D341Med (cell line): ENCODE measurements at regions not wholly inside any gene's neighbourhood (a gene's known extent, or its start where the extent isn't known, plus 50 kb on each side); places are given as distances from the start of the nearest gene placed in this dataset.

Source experiments
- DNase-seq: peaks from one replicate; pipeline ENCODE4 v3.0.0; 2012; ENCODE audit warnings: low spot score

DNA sequence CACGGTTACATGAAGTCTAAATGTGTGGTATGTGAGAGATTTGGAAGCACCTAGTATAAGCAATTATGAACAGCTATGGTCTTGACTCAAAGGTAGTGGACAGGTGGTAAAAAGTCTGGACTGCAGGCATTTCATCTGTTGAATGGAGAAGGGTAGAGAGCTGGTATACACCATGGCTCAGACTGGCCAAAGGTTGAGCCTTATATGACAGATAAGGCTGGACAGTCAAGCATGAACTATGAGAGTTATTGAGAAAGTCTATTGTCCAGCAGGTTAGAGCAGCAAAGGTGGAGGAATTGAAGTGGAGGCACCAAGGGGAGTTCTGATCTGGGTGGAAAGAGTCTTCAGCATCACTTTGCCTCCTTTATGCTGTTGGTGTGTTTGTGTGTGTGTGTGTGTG, 346.7 kb upstream of the SLC14A2 start:
- no peak for DNase-seq

DNA sequence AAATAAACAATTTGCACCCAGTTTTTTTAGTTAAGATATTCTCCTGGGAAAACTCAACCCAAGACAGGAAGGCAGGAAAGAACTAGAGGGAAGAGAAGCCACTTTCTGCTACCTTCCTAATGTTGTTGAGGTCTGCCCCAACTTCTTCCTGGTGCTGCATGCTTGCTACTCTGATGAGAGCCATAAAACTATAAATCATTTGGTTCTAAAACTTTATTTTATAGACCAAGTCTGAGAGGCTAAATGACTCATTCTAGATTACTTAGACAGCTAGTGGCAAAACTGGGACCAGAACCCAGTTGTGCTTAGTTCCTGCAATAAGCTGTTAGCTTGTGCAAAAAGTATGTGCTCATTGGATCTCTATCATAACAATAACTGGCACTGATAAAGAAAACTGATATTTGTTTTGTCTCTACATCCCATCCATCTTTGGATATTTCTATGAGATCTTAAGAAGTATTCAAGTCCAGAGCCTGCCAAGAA, 344.9 kb upstream of the SLC14A2 start:
- no peak for DNase-seq

DNA sequence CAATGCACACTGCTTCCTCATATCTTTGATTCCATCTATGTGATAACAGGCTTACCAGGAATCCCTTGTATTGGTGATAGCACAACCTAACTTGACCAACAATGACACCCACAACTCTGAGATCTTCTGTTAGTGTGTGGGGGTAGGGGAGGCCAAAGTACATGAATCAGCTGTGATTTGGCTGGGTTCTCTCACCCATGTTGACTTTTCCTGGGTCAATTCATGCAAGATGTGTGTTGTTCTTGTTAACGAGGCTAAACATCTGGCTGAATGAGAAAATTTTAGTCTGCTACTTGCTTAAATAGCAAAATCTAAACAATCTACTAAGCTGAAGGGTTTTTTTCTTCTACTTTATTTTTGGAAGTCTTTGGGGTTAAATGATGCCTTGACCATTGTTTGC, 341.2 kb upstream of the SLC14A2 start:
- DNase-seq = no peak

DNA sequence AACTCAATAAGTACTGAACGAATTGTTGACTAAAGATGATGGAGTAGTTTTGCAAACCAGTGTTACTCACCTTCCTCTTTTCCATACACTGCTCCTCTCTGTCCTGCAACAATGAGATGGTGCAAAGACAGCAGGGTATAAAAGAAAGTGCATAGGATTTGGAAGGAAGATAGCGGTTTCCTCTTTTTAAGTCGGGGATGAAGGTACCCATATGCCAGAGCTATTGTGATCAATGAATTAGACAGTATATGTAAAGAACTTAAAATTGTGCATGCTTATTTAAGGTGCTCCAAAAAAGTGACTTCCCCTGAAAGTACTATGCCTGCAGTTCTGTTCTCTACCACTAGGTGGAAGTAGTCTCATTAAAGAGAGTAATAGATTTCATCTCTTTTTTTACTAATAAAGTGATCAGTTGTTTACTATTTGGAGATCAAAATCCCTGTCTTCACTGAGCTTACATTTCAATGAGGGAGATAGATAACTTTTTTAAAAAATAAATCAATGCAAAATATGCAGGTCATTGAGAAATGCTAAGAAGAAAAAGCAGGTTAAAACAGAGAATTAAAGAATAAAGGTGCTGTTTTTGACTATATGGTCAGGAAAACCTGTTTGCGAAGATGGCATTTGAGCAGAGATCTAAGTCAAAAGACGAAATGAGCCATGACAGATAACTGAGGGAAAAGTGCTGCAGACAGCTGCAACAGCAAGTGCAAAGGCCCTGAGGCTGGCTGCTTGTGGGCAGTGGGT, 339.7 kb upstream of the SLC14A2 start:
- DNase-seq = no peak

DNA sequence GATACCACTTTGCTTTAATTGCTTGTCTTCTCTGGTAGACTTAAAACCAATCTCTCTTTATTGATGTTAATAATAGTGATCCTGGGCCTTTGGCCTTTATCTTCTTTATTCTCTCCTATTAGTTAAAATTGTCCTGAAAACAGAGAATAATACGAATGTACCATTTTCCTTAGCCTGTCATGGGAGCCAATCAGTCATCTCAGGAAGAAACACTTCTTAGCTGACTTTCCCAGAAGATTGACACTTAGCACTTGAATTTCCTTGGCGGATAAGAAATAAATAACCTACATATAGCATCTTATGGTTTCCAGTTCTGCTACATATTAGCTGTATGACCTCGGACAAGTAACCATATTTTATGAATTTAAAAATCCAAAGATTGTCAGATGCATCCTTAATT, 338.4 kb upstream of the SLC14A2 start:
- no peak for DNase-seq

DNA sequence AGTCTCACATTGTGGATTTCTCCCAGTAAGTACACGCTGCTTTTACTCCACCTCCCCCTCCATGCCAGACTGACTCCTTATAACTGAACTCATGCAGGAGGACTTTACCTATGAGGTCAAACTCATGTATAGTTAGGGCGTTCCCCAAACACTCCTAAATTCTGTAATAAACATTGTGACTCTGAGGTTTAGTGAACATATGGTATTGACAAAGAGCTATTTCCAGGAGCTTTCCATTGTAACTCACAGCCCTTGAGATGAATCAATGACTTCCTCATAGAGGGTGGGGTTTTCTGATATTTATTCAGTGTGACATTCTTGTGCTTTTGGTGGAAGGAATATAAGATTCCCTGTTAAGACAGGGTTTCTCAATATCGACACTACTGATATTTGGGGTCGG, 337.4 kb upstream of the SLC14A2 start:
- no peak for DNase-seq

DNA sequence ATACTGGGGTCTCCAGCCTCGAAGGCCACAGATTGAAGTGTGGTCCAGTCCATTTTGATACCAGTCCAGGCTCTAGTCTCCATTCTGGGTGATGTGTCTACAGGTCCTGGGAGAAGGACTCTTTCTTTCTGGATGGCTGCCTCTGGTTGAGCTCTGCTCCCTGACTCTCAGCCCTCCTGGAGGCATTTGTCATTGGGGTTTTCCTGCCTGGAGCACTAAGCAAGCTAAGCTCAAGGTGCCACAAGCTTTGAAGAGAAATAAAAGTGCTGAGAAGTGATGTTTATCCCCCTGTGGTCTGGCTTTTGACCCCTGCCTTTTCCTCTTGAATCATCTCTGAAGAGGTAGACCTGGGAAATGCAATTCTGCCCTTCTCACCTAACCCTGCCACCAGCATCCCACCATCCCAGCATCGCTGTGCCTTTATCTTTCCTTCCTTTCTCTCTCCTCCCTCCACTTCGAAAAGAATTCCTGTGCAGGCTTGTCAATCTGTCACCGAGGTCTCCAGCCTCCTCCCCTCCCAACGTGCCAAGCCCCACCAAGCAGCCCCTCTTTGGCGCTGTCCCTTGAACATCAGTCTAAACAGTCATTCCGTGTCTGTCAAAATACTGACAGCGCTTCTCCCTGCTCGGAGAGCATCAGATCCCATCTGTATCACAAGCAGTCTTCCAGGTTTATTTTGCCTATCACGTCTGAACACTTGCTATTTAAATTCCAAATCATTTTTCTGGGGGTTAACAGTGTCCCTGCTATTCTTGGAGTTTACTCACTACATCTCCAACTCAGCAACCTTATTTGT, 334.6 kb upstream of the SLC14A2 start:
- no peak for DNase-seq

DNA sequence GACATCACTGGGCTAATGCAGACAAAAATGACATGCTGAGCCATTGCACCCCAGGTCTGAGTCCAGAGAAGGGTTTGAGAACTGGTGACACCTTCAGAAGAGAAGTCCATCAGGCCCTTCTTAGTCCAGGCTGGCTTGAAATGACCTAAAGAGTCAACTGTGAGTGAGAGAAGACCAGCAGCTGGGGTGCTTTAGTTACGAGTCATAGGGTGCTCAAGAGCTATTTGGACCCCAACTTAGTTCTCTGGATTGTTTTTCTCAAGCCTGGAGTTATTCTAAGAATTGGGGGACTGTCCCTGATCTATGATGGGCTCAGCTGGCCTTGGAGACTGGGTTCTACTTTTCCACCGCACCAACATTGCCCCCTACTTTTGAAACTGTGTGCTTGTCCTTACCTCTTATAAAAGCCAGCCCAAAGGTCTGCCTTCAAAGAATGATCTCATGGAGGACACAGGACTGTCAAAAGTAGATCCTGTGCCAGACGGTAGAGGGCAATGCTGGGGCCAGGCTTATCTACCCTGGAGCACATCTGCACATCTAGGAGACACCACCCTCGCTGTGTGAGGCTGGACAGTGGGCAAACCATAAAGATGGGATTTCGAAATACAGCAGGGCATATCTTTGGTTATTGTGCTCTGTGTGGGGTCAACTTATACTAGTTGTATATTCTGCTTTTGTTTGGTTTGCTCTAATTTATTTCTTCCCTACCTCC, 333.0 kb upstream of the SLC14A2 start:
- peak; percentile 45 for DNase-seq

DNA sequence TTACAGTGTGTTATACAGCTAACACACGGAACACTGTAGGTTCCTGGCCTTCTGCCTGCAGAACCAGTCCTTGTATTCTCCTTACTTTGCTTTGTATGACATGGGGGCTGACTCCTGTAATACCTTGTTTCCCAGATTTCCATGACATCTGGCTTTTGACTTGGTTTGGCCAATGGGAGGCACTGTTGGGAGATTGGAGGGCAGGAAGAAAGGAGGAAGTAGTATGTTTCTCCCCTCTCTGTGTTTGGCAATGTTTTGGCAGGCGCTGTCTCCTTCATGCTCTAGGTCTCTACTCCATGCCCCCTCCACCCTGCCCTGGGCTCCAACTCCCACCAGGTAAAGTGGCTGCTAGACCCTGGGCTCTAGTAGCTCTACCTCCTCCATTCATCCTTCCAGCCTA, 331.1 kb upstream of the SLC14A2 start:
- DNase-seq = no peak

DNA sequence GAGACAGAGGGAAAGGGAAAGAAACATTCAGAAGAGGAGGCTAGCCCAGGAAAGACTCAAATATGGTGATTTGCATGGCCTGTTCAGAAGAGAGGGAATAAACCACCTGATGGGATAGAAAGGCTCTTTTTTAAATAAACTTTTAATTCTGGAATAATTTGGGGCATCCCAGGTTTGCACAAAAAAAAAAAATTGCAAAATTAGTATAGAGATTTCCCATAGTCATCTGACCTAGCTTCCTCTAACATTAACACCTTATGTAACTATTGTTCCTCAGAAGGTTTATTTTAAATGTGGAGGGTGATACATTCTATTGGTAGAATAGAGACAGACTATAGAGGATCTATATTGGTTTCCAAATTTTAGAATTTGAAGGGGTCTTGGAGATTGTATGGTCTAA, 330.4 kb upstream of the SLC14A2 start:
- no peak for DNase-seq

DNA sequence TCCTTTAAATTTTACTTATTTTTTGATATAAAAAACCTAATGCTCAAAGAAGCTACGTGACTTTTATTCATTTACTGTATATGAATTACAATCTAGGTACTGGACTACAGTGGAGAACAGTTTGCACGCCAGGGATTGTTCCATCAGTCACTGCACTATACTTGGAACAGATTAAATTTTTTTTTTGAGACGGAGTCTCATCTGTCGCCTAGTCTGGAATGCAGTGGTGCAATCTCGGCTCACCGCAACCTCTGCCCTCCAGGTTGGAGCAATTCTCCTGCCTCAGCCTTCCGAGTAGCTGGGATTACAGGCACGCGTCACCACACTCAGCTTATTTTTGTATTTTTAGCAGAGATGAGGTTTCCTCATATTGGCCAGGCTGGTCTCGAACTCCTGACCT, 330.0 kb upstream of the SLC14A2 start:
- DNase-seq = no peak

DNA sequence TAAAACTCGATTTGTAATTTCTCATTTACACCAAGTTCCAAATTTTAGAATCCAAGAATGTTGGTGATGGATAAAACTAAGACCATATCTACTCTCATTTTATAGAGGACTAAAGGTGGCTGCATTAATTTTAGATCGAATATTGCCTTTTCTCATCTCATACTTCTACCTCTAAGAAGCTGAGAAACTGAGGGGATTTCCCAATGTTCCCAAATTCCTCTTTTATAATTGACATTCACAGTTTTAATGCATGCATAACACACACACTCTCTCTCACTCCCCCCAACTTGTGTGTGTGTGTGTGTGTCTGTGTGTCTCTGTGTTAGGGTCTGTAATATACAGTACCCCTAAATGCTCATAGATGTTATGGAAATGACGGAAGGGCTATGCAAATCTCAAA, 328.8 kb upstream of the SLC14A2 start:
- no peak for DNase-seq

DNA sequence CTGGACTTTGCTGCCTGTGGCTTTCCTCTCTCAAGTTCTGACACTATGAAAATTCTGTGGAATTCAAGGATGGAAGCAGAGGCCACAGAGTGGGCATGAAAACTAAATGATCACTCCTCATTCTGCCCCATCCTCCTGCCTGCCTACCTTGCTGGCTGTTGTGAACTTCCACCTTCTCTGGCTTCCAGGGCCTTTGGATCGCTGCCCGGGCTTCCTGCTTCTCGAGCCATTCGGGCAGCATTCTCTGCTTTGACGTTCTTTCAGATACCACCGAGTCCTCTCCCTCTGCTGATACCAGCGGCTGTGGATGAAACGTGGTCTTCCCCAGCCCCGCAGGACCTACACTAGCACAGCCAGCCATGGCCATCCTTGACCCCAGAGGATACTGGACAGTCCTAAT, 327.7 kb upstream of the SLC14A2 start:
- DNase-seq = no peak

DNA sequence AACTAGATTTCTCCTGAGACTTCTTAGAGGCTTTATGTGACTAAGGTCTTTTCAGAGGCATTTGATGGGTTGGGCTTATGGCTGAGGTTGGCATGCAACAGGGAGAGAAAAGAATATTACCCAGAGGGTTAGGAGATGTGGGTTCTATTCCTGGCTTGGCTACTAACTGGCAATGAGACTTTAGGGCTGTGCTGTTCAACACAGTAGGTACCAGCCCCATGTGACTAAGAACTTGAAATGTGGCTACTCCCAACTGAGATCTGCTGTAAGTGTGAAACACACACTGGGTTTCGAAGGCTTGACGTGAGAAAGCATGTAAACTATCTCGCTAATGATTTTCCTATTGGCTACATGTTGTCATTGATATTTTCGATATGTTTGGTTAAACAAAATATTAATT, 324.9 kb upstream of the SLC14A2 start:
- no peak for DNase-seq

DNA sequence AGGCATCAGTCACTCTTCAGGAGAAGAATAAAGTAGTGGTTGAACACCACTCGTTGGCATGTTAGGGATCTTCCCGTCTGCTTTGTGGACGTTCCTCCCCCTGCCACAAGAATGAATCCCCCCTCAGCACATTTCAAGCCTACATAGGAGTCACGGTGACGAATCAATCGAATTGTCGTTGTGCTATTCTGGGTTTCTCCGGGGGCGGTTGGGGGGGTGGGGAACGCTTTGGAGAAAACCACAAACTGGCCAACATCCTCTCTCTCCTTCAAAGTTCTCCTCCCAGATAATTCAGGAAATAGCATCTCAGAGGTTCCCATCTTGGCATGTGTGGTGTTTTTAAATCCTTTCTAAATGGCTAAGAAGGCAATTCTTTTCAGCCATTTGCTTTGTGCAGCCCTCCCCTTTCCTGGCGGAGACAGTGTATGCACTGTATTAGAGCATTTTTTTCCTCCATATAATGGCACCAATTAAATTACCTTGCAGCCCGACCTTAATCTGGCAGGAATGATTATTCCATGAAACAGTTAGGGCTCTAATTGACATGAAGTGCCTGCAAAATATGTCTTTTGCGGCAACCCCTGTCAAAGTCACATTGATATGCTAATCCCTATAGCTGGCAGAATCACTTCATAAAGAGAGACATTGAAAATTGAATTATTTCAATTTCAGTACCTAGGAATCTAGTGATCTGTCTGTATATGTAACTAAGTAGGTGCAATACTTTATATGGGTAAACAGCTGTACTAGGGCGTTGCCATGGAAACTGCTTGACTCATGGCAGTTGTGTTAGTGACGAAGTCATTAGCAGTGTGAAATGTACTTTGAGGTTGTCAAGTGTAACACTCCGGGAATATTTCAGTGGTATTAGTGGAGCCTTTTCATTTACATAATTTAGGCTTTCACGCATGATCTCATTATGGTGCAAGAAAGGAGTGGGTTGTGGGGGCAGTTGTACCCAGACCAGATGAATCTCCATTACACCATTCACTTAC, 323.4 kb upstream of the SLC14A2 start:
- DNase-seq = no peak

DNA sequence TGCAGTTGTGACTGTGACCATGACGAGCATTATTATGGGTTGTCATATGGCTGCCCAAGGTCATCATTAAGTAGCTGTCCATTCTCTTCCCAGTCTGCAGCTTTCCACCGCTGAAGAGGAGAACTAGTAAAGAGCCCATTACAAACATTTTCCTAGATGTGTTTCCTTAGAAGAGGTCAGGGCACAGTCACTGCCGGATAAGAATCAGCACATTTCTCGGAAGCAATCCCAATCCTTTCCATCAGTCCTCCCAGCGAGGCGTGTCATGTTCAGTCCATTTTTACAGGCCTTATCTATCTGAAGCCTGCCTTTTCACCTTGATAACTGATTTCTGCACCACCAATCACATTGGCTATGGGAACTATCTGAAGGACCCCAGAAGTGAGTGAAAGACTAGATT, 319.9 kb upstream of the SLC14A2 start:
- DNase-seq = no peak

DNA sequence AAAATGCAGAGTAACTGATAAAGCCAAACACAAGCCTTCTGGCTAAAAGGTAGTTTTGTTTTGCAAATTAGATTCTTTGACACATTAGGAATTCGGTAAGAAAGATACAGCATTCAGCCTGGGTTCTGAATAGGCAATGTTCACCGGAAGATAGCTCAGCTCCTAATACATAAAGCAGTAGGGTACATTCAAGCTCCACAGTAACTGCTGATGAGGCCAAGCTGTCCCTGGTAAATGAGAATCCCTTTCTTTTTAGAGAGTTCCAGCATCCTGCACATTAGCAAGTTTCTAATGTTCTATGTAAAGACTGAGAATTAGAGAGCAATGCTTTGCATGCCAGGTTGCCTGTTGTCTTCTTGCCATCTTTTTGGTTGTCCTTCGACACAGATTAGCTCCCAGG, 316.3 kb upstream of the SLC14A2 start:
- no peak for DNase-seq

DNA sequence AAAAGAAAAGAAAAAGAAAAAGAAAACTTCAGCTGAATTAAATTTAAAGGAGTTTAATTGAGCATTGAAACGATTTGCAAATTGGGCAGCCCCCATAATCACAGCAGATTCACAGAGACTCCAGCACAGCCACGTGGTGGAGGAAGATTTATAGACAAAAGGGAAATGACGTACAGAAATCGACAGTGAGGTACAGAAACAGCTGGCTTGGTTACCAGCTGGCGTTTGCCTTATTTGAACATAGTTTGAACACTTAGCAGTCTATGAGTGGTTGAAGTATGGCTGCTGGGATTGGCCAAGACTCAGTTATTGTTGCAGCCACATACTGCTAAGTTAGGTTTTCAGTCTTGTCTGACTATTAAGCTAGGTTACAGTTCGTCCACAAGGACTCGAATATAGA, 312.2 kb upstream of the SLC14A2 start:
- no peak for DNase-seq

DNA sequence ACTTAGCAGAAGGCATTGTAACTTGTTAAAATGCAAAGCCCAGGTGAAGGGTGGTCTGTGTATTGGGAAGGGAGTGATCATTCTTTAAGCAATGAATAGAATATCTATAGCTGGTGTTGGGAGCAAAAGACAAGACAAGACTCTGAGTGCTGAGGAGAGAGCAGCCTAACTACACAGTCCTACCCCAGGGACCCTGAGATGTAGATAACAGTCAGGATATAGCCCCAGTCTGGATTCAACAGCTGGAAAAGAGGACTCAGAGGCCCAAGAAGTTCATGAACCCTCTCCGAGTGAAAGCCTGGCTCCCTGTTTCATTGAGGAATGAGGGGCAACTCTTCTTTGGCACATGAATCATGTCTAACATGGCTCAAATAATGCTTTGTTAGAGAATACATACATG, 310.7 kb upstream of the SLC14A2 start:
- no peak for DNase-seq

DNA sequence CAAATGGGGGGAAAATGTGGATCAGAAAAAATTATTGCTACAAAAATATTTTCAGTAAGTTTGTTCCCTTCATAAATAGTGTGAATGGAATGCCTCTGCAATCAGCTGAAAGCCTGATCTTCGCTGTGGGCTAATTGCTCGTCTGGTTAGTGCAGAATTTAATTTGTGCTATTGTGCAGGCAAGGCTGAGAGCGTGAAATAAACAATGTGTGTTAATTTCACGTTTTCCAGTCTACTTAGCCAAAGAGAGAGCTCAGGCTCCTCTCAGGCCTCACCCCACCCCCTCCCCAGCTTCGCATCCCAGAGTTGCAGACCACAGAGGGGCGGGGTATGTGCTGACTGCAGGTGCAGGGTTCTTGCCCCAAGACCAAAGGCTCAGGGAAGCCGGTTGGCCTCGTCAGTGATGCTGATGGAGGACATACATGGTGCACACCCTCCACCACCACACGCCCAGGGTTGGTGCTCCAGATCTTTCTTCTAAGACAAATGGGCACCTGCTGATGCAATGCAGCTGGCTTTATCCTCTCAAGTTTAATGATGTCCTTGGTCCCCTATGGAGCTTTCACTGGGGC, 302.6 kb upstream of the SLC14A2 start:
- DNase-seq = no peak

DNA sequence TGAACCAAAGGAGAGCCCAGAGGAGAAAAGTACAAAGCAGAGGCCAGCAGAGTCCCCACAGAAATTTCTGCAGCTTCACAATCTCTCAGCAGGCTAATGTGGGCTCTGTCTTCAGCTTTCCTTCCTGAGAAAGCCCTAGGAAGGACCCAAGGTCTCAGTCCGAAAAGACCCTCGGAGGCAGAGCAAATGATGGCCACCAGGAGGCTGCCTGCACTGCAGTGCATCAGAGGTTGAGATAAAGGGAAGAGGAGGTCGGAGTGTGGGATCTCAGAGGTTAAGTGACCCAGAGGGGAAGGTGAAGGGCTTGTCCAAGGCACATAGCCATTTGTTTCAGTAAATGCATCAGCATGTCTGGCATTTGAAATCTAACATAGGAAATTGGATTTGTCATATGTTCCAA, 299.1 kb upstream of the SLC14A2 start:
- no peak for DNase-seq
